OCI-LY3 (cell line): ENCODE measurements at regions not wholly inside any gene's neighbourhood (a gene's known extent, or its start where the extent isn't known, plus 50 kb on each side); places are given as distances from the start of the nearest gene placed in this dataset.

Source experiments
- EZH2phosphoT487 ChIP-seq: fragments of 200-600 bp; shearing (Covaris generic); IDR thresholded peaks from 2 replicates; pipeline ENCODE4 v1.6.1; 2018; ENCODE audit warnings: antibody characterized with exemption, mixed run types, low read depth
- TF ChIP-seq, protein P1 (sequence below): fragments of 200-600, 300-600 bp; sonication (generic); IDR thresholded peaks from 2 replicates; pipeline ENCODE4 v1.5.1; 2014; ENCODE audit warnings: antibody characterized with exemption, low read length, low read depth

DNA sequence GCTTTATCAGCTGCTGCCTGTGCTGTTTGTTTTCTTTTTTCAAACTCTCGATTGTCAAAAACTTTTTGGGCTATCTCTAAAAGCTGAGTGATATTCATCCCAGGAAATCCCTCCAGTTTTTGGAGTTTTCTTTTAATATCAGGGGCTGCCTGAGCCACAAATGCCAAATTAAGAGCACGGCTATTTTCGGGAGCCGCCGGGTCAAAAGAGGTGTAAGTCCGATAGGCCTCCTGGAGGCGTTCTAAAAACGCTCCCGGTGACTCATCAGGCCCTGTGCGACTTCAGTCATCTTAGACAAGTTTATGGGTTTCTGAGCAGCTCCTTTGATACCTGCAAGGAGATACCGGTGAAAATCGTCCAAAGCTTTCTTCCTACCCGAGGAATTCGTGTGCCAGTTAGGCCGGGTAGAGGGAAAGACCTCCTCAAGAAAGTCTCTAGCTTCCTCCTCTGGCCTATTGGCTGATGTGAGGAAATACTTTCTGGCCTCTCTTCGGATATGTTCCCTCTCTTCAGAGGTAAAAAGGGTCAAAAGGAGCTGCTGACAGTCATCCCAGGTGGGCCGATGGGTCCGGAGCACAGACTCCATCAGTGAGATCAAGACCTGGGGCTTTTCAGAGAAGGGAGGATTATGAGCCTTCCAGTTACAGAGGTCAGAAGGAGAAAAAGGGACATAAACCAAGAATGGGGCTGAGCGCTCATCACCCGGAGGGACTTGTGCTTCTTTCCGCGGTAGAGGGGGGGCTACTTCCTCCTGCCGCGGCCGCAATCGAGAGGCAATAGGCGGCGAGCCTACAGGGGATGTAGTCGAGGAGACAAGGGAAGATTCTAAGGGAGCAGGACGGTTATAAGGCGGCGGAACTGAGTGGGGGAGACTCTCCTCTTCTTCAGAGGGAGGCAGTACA lies 151.1 kb downstream of the TRIM27 start:
- TF ChIP-seq, protein P1, sequence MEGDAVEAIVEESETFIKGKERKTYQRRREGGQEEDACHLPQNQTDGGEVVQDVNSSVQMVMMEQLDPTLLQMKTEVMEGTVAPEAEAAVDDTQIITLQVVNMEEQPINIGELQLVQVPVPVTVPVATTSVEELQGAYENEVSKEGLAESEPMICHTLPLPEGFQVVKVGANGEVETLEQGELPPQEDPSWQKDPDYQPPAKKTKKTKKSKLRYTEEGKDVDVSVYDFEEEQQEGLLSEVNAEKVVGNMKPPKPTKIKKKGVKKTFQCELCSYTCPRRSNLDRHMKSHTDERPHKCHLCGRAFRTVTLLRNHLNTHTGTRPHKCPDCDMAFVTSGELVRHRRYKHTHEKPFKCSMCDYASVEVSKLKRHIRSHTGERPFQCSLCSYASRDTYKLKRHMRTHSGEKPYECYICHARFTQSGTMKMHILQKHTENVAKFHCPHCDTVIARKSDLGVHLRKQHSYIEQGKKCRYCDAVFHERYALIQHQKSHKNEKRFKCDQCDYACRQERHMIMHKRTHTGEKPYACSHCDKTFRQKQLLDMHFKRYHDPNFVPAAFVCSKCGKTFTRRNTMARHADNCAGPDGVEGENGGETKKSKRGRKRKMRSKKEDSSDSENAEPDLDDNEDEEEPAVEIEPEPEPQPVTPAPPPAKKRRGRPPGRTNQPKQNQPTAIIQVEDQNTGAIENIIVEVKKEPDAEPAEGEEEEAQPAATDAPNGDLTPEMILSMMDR, result no peak
- TF ChIP-seq EZH2phosphoT487, result no peak
